ENCODE measurements at regions not wholly inside any gene's neighbourhood (a gene's known extent, or its start where the extent isn't known, plus 50 kb on each side); places are given as distances from the start of the nearest gene placed in this dataset.
A peak's percentile ranks its signal among the peaks of the same experiment; 100 is the strongest.

- DNase-seq, result no peak
- Histone ChIP-seq H3K23ac (ENCODE audit: low read length) (no peak overlapping the region), H2AK5ac (ENCODE audit: low read length) (no peak overlapping the region), H3K79me2 (ENCODE audit: control insufficient read depth, insufficient read depth, low read length) (no peaks in the 10 kb centered on the region), H3K4me1 (ENCODE audit: control insufficient read depth, low read depth, low read length) (no peaks in the 10 kb centered on the region), H3K56ac (ENCODE audit: low read length) (no peak overlapping the region), H3K4ac (ENCODE audit: low read depth, low read length) (no peak overlapping the region), H3K36me3 (ENCODE audit: control insufficient read depth, insufficient read depth, low read length) (no peaks in the 10 kb centered on the region), H4K5ac (ENCODE audit: low read length) (no peak overlapping the region), H2BK5ac (ENCODE audit: low read length) (no peak overlapping the region), H3K9ac (ENCODE audit: low read length) (no peak overlapping the region), H3K79me1 (ENCODE audit: low read length) (no peaks in the 10 kb centered on the region), H3K18ac (ENCODE audit: low read length) (no peak overlapping the region), H3K4me3 (ENCODE audit: low read length) (no peak overlapping the region), H3K27me3 (ENCODE audit: insufficient read depth, low read length, poor library complexity) (no peaks in the 10 kb centered on the region), H2BK120ac (ENCODE audit: low read depth, low read length) (no peak overlapping the region), H2BK15ac (replicated peaks; ENCODE audit: low read depth) (no peak overlapping the region), H3K27ac (ENCODE audit: low read depth, low read length) (no peak overlapping the region), H3K4me2 (ENCODE audit: low read length) (no peak overlapping the region), H4K8ac (ENCODE audit: low read depth, low read length) (no peak overlapping the region)
- WGBS (ENCODE audit: extremely low coverage, insufficient coverage, low lambda C conversion rate), result no CpG with 5 or more reads among the region's 1 CpG
These were observed 244.2 kb upstream of the CCDC196 start for GRCh38 chr14:66242001-66242400.

GRCh38 chr14:66244834-66245233, 241.3 kb upstream of the CCDC196 start:
- Histone ChIP-seq H3K56ac (ENCODE audit: low read length) (no peak overlapping the region), H3K79me1 (ENCODE audit: low read length) (no peaks in the 10 kb centered on the region), H3K18ac (ENCODE audit: low read length) (no peak overlapping the region), H4K5ac (ENCODE audit: low read length) (no peak overlapping the region), H2BK120ac (ENCODE audit: low read depth, low read length) (no peak overlapping the region), H3K23ac (ENCODE audit: low read length) (no peak overlapping the region), H3K4me1 (ENCODE audit: control insufficient read depth, low read depth, low read length) (no peaks in the 10 kb centered on the region), H3K9ac (ENCODE audit: low read length) (no peak overlapping the region), H2AK5ac (ENCODE audit: low read length) (no peak overlapping the region), H2BK15ac (replicated peaks; ENCODE audit: low read depth) (no peak overlapping the region), H3K4me2 (ENCODE audit: low read length) (no peak overlapping the region), H3K4me3 (ENCODE audit: low read length) (no peak overlapping the region), H2BK5ac (ENCODE audit: low read length) (no peak overlapping the region), H4K8ac (ENCODE audit: low read depth, low read length) (no peak overlapping the region), H3K4ac (ENCODE audit: low read depth, low read length) (no peak overlapping the region), H3K36me3 (ENCODE audit: control insufficient read depth, insufficient read depth, low read length) (no peaks in the 10 kb centered on the region), H3K79me2 (ENCODE audit: control insufficient read depth, insufficient read depth, low read length) (no peaks in the 10 kb centered on the region), H3K27me3 (ENCODE audit: insufficient read depth, low read length, poor library complexity) (no peaks in the 10 kb centered on the region), H3K27ac (ENCODE audit: low read depth, low read length) (no peak overlapping the region)
- DNase-seq, result no peak
- WGBS (ENCODE audit: extremely low coverage, insufficient coverage, low lambda C conversion rate), result no CpG with 5 or more reads among the region's 5 CpGs

- Histone ChIP-seq H3K27me3 (ENCODE audit: insufficient read depth, low read length, poor library complexity) (no peaks in the 10 kb centered on the region), H3K4ac (ENCODE audit: low read depth, low read length) (no peak overlapping the region), H3K4me2 (ENCODE audit: low read length) (no peak overlapping the region), H3K9ac (ENCODE audit: low read length) (no peak overlapping the region), H3K79me1 (ENCODE audit: low read length) (no peaks in the 10 kb centered on the region), H3K4me3 (ENCODE audit: low read length) (no peak overlapping the region), H4K8ac (ENCODE audit: low read depth, low read length) (no peak overlapping the region), H3K4me1 (ENCODE audit: control insufficient read depth, low read depth, low read length) (no peaks in the 10 kb centered on the region), H3K23ac (ENCODE audit: low read length) (no peak overlapping the region), H3K36me3 (ENCODE audit: control insufficient read depth, insufficient read depth, low read length) (no peaks in the 10 kb centered on the region), H4K5ac (ENCODE audit: low read length) (no peak overlapping the region), H3K56ac (ENCODE audit: low read length) (no peak overlapping the region), H2BK5ac (ENCODE audit: low read length) (no peak overlapping the region), H2BK120ac (ENCODE audit: low read depth, low read length) (no peak overlapping the region), H3K79me2 (ENCODE audit: control insufficient read depth, insufficient read depth, low read length) (no peaks in the 10 kb centered on the region), H3K27ac (ENCODE audit: low read depth, low read length) (no peak overlapping the region), H3K18ac (ENCODE audit: low read length) (no peak overlapping the region), H2BK15ac (replicated peaks; ENCODE audit: low read depth) (no peak overlapping the region), H2AK5ac (ENCODE audit: low read length) (no peak overlapping the region)
- peak; percentile 58 for DNase-seq
- no CpG with 5 or more reads among the region's 4 CpGs for WGBS (ENCODE audit: extremely low coverage, insufficient coverage, low lambda C conversion rate)
These were observed 238.4 kb upstream of the CCDC196 start for GRCh38 chr14:66247662-66248193.

GRCh38 chr14:66248256-66248655, 237.9 kb upstream of the CCDC196 start:
- no CpG with 5 or more reads among the region's 2 CpGs for WGBS (ENCODE audit: extremely low coverage, insufficient coverage, low lambda C conversion rate)
- no peak overlapping the region for H3K18ac ChIP-seq (ENCODE audit: low read length)
- no peak overlapping the region for H2BK5ac ChIP-seq (ENCODE audit: low read length)
- no peaks in the 10 kb centered on the region for H3K79me2 ChIP-seq (ENCODE audit: control insufficient read depth, insufficient read depth, low read length)
- H3K4me1 ChIP-seq (ENCODE audit: control insufficient read depth, low read depth, low read length), result no peaks in the 10 kb centered on the region
- H3K9ac ChIP-seq (ENCODE audit: low read length), result no peak overlapping the region
- H3K4ac ChIP-seq (ENCODE audit: low read depth, low read length), result no peak overlapping the region
- H2BK15ac ChIP-seq (replicated peaks; ENCODE audit: low read depth), result no peak overlapping the region
- no peak overlapping the region for H2AK5ac ChIP-seq (ENCODE audit: low read length)
- H3K56ac ChIP-seq (ENCODE audit: low read length), result no peak overlapping the region
- no peaks in the 10 kb centered on the region for H3K79me1 ChIP-seq (ENCODE audit: low read length)
- no peak overlapping the region for H3K27ac ChIP-seq (ENCODE audit: low read depth, low read length)
- no peak overlapping the region for H3K4me2 ChIP-seq (ENCODE audit: low read length)
- peak overlapping the region; percentile 40 for H4K8ac ChIP-seq (ENCODE audit: low read depth, low read length)
- H2BK120ac ChIP-seq (ENCODE audit: low read depth, low read length), result no peak overlapping the region
- no peaks in the 10 kb centered on the region for H3K27me3 ChIP-seq (ENCODE audit: insufficient read depth, low read length, poor library complexity)
- no peak overlapping the region for H4K5ac ChIP-seq (ENCODE audit: low read length)
- no peak overlapping the region for H3K23ac ChIP-seq (ENCODE audit: low read length)
- H3K4me3 ChIP-seq (ENCODE audit: low read length), result no peak overlapping the region
- no peak for DNase-seq
- H3K36me3 ChIP-seq (ENCODE audit: control insufficient read depth, insufficient read depth, low read length), result no peaks in the 10 kb centered on the region

- no CpG with 5 or more reads among the region's 3 CpGs for WGBS (ENCODE audit: extremely low coverage, insufficient coverage, low lambda C conversion rate)
These were observed 236.6 kb upstream of the CCDC196 start for GRCh38 chr14:66249544-66249943.

GRCh38 chr14:66254038-66254437, 232.1 kb upstream of the CCDC196 start:
- Histone ChIP-seq H3K4me1 (ENCODE audit: control insufficient read depth, low read depth, low read length) (no peaks in the 10 kb centered on the region), H4K5ac (ENCODE audit: low read length) (no peak overlapping the region), H3K4ac (ENCODE audit: low read depth, low read length) (no peak overlapping the region), H3K23ac (ENCODE audit: low read length) (no peak overlapping the region), H3K4me3 (ENCODE audit: low read length) (no peak overlapping the region), H2BK120ac (ENCODE audit: low read depth, low read length) (no peak overlapping the region), H3K27ac (ENCODE audit: low read depth, low read length) (no peak overlapping the region), H3K79me1 (ENCODE audit: low read length) (no peaks in the 10 kb centered on the region), H3K79me2 (ENCODE audit: control insufficient read depth, insufficient read depth, low read length) (no peaks in the 10 kb centered on the region), H3K56ac (ENCODE audit: low read length) (no peak overlapping the region), H3K9ac (ENCODE audit: low read length) (no peak overlapping the region), H2AK5ac (ENCODE audit: low read length) (no peak overlapping the region), H2BK15ac (replicated peaks; ENCODE audit: low read depth) (no peak overlapping the region), H4K8ac (ENCODE audit: low read depth, low read length) (no peak overlapping the region), H2BK5ac (ENCODE audit: low read length) (no peak overlapping the region), H3K36me3 (ENCODE audit: control insufficient read depth, insufficient read depth, low read length) (no peaks in the 10 kb centered on the region), H3K27me3 (ENCODE audit: insufficient read depth, low read length, poor library complexity) (peaks cover 2% of the 10 kb centered on the region), H3K18ac (ENCODE audit: low read length) (no peak overlapping the region), H3K4me2 (ENCODE audit: low read length) (no peak overlapping the region)
- WGBS (ENCODE audit: extremely low coverage, insufficient coverage, low lambda C conversion rate), result no CpG with 5 or more reads among the region's 3 CpGs
- no peak for DNase-seq

More at GRCh38 chr14:66249544-66249943, 236.6 kb upstream of the CCDC196 start:
- no peak overlapping the region for H2AK5ac ChIP-seq (ENCODE audit: low read length)
- no peak overlapping the region for H3K18ac ChIP-seq (ENCODE audit: low read length)
- H3K79me2 ChIP-seq (ENCODE audit: control insufficient read depth, insufficient read depth, low read length), result no peaks in the 10 kb centered on the region
- no peaks in the 10 kb centered on the region for H3K36me3 ChIP-seq (ENCODE audit: control insufficient read depth, insufficient read depth, low read length)
- H4K5ac ChIP-seq (ENCODE audit: low read length), result no peak overlapping the region
- no peak overlapping the region for H3K27ac ChIP-seq (ENCODE audit: low read depth, low read length)
- no peak overlapping the region for H3K4me2 ChIP-seq (ENCODE audit: low read length)
- no peak overlapping the region for H2BK5ac ChIP-seq (ENCODE audit: low read length)
- H3K79me1 ChIP-seq (ENCODE audit: low read length), result no peaks in the 10 kb centered on the region
- no peak overlapping the region for H3K9ac ChIP-seq (ENCODE audit: low read length)
- H4K8ac ChIP-seq (ENCODE audit: low read depth, low read length), result no peak overlapping the region
- H3K4me1 ChIP-seq (ENCODE audit: control insufficient read depth, low read depth, low read length), result no peaks in the 10 kb centered on the region
- no peak overlapping the region for H3K4me3 ChIP-seq (ENCODE audit: low read length)
- DNase-seq, result no peak
- no peak overlapping the region for H2BK15ac ChIP-seq (replicated peaks; ENCODE audit: low read depth)
- peaks cover 2% of the 10 kb centered on the region for H3K27me3 ChIP-seq (ENCODE audit: insufficient read depth, low read length, poor library complexity)
- no peak overlapping the region for H3K23ac ChIP-seq (ENCODE audit: low read length)
- no peak overlapping the region for H3K4ac ChIP-seq (ENCODE audit: low read depth, low read length)
- H3K56ac ChIP-seq (ENCODE audit: low read length), result no peak overlapping the region
- H2BK120ac ChIP-seq (ENCODE audit: low read depth, low read length), result no peak overlapping the region

Measured in mesendoderm (in vitro differentiated cells).